DMS79 treated with DMSO at 0.1 percent for 48 hours (cell line): ENCODE measurements at regions not wholly inside any gene's neighbourhood (a gene's known extent, or its start where the extent isn't known, plus 50 kb on each side); places are given as distances from the start of the nearest gene placed in this dataset.
"Not testable (repeated sequence)": the region's sequence is repeated elsewhere in the genome, so short reads cannot be mapped to it uniquely, and the experiment has no call there.

ENCODE experiments used
- DNase-seq: peaks from one replicate; lab custom pipeline; 2025; lab: John Stamatoyannopoulos, UW

- DNase-seq = no peak
Measured at GRCh38 chr10:80946957-80947726, 409.4 kb downstream of the SH2D4B start.

GRCh38 chr10:80949785-80950184 lies 412.1 kb downstream of the SH2D4B start:
- no peak for DNase-seq

GRCh38 chr10:80952436-80952835 lies 414.7 kb downstream of the SH2D4B start:
- DNase-seq = no peak

DNA sequence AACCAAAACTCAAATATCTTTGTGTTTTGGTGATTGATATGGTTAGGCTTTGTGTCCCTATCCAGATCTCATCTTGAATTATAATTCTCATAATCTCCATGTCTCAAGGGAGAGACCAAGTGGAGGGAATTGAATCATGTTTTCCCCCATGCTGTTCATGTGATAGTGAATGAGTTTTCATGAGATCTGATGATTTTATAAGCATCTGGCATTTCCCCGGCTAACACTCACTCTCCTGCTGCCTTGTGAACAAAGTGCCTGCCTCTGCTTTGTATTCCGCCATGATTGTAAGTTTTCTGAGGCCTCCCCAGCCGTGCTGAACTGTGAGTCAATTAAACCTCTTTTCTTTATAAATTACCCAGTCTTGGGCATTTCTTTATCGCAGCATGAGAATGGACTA lies 419.5 kb downstream of the SH2D4B start:
- DNase-seq = no peak

- no peak for DNase-seq
Measured at GRCh38 chr10:80964179-80964578, 426.5 kb downstream of the SH2D4B start.

- DNase-seq = no peak
Measured at GRCh38 chr10:80964955-80965614, 427.4 kb downstream of the SH2D4B start.

GRCh38 chr10:80966326-80966986 lies 428.8 kb downstream of the SH2D4B start:
- DNase-seq = no peak

DNA sequence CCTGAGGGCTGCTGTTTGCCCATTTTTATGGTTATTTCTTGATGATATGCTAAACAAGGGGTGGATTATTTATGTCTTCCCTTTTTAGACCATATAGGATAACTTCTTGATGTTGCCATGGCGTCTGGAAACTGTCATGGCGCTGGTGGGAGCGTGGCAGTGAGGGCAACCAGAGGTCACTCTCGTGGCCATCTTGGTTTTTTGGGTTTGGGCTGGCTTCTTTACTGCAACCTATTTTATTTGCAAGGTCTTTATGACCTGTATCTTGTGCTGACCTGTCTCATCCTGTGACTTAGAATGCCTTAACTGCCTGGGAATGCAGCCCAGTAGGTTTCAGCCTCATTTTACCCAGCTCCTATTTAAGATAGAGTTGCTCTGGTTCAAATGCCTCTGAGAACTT lies 429.7 kb downstream of the SH2D4B start:
- DNase-seq = not testable (repeated sequence)

- no peak for DNase-seq
Measured at GRCh38 chr10:80968903-80969302, 431.2 kb downstream of the SH2D4B start.

- no peak for DNase-seq
Measured at GRCh38 chr10:80971461-80971860, 433.8 kb downstream of the SH2D4B start.

DNA sequence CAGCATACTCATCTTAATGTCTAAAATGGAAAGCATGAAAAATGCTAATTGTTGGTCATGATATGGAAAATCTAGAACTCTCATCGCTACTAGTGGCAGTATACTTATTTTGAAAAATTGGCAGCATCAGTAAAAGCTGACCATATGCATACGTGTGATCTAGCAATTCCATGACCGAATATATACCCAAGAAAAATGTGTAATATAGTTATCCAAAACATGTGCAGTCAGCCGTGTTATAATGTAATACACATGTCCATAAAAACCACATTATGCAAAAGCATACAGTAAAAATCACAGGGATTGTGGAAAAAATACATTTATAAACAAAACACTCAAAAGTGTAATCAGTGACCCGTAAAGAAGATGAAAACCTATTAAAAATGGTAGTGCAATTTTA lies 439.0 kb downstream of the SH2D4B start:
- no peak for DNase-seq

- DNase-seq = no peak
Measured at GRCh38 chr10:80985102-80985501, 447.4 kb downstream of the SH2D4B start.

- DNase-seq = no peak
Measured at GRCh38 chr10:80986596-80986995, 448.9 kb downstream of the SH2D4B start.

GRCh38 chr10:80988755-80989154 lies 451.1 kb downstream of the SH2D4B start:
- DNase-seq = no peak

- no peak for DNase-seq
Measured at GRCh38 chr10:80996615-80997193, 459.0 kb downstream of the SH2D4B start.

GRCh38 chr10:81000781-81001180 lies 463.1 kb downstream of the SH2D4B start:
- DNase-seq = no peak

GRCh38 chr10:81002382-81002781 lies 464.7 kb downstream of the SH2D4B start:
- DNase-seq = no peak

- DNase-seq = no peak
Measured at GRCh38 chr10:81007872-81008271, 470.2 kb downstream of the SH2D4B start.

GRCh38 chr10:81008726-81009125 lies 471.0 kb downstream of the SH2D4B start:
- no peak for DNase-seq

- DNase-seq = no peak
Measured at GRCh38 chr10:81009296-81009695, 471.6 kb downstream of the SH2D4B start.

GRCh38 chr10:81013771-81014170 lies 476.1 kb downstream of the SH2D4B start:
- no peak for DNase-seq

DNA sequence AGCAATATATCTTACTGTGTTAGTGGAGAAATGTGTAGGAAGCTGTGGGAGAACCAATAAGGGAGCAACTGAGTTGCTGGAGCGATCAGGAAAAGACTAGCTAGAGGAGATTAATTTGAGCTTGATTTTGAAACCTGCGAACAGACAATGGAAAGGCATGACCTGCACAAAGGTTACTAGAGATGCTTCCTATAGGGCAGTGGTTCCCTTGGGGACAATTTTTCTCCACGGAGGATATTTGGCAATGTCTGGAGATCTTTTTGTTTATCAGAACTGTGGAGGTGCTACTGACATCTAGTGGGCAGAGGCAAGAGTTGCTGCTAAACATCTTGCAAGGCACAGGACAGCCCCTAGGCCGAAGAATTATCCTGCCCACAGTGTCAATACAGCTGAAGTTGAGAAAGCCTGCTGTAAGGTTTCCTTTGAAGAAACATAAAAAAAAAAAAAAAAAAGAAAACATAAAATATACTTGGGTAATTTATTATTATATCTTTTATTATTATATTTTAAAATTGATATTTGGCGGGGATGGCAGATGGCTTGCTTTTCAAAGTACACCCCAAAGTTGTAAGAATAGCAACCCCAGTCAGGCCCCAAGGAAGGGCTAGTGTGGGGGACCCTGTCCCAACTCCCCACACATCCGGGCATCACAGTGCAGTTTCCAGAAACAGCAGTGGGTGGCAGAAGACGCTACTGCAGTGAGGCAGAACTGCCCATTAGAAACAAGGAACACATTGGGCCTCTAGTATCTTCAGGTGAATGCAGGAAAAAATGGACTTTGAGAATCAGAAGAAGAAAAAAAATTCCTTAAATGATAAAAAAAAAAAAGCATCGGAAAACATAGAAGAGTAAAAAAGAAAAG lies 481.6 kb downstream of the SH2D4B start:
- no peak for DNase-seq
